ENCODE measurements at regions not wholly inside any gene's neighbourhood (a gene's known extent, or its start where the extent isn't known, plus 50 kb on each side); places are given as distances from the start of the nearest gene placed in this dataset.

- no peak overlapping the region for H3K27ac ChIP-seq (ENCODE audit: control insufficient read depth, insufficient read depth)
- TF ChIP-seq POLR2A (IDR thresholded peaks at IDR 0.05; ENCODE audit: low read depth, low read length), result no peak
- TF ChIP-seq, protein P1, sequence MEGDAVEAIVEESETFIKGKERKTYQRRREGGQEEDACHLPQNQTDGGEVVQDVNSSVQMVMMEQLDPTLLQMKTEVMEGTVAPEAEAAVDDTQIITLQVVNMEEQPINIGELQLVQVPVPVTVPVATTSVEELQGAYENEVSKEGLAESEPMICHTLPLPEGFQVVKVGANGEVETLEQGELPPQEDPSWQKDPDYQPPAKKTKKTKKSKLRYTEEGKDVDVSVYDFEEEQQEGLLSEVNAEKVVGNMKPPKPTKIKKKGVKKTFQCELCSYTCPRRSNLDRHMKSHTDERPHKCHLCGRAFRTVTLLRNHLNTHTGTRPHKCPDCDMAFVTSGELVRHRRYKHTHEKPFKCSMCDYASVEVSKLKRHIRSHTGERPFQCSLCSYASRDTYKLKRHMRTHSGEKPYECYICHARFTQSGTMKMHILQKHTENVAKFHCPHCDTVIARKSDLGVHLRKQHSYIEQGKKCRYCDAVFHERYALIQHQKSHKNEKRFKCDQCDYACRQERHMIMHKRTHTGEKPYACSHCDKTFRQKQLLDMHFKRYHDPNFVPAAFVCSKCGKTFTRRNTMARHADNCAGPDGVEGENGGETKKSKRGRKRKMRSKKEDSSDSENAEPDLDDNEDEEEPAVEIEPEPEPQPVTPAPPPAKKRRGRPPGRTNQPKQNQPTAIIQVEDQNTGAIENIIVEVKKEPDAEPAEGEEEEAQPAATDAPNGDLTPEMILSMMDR (IDR thresholded peaks at IDR 0.05 in 2 of 3, conservative IDR thresholded peaks at IDR 0.05 in 1 of 3; ENCODE audit: control insufficient read depth in 2 of 3, extremely low read depth in 1 of 3, insufficient read depth in 1 of 3, low read depth in 3 of 3, low read length in 3 of 3), result no peak
- TF ChIP-seq CREB1 (IDR thresholded peaks at IDR 0.05; ENCODE audit: low read depth), result no peak
- TF ChIP-seq ZBTB11 (CRISPR knock-in tag; IDR thresholded peaks at IDR 0.05), result no peak
- TF ChIP-seq RB1 (IDR thresholded peaks at IDR 0.05; ENCODE audit: borderline replicate concordance), result no peak
- TF ChIP-seq CREM (IDR thresholded peaks at IDR 0.05; ENCODE audit: low read depth), result no peak
- no peak for TF ChIP-seq SMAD5 (IDR thresholded peaks at IDR 0.05; ENCODE audit: low read depth)
- TF ChIP-seq NR2F1 (conservative IDR thresholded peaks at IDR 0.05), result no peak
- TF ChIP-seq SP1 (IDR thresholded peaks at IDR 0.05; ENCODE audit: low read depth, low read length), result no peak
- TF ChIP-seq SIX5 (IDR thresholded peaks at IDR 0.05; ENCODE audit: low read depth, low read length, severe bottlenecking), result no peak
- no peak for TF ChIP-seq STAT1 (conservative IDR thresholded peaks at IDR 0.05)
- TF ChIP-seq, protein P2, sequence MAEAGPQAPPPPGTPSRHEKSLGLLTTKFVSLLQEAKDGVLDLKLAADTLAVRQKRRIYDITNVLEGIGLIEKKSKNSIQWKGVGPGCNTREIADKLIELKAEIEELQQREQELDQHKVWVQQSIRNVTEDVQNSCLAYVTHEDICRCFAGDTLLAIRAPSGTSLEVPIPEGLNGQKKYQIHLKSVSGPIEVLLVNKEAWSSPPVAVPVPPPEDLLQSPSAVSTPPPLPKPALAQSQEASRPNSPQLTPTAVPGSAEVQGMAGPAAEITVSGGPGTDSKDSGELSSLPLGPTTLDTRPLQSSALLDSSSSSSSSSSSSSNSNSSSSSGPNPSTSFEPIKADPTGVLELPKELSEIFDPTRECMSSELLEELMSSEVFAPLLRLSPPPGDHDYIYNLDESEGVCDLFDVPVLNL (IDR thresholded peaks at IDR 0.05; ENCODE audit: low read depth, low read length), result no peak
- no peak for TF ChIP-seq LARP7 (IDR thresholded peaks at IDR 0.05)
- no peak for TF ChIP-seq CUX1 (IDR thresholded peaks at IDR 0.05; ENCODE audit: insufficient replicate concordance, low read depth, low read length)
- CTCF ChIA-PET, result no interaction called here
- intact Hi-C loops (cut with micrococcal nuclease; ENCODE audit: unreplicated experiment), result no loop called here
- H3K9me3 ChIP-seq (replicated peaks; ENCODE audit: control insufficient read depth, insufficient read depth, low read length), result no peaks in the 10 kb centered on the region
- no TSS peak for BruUV-seq (replicated peaks)
- WGBS (ENCODE audit: insufficient coverage, insufficient replicate concordance, low lambda C conversion rate, missing lambda C conversion rate), result 49% methylated on average over 13 of the region's 13 CpGs
- FAIRE-seq (no peak), DNase-seq (ENCODE audit: low read depth, low spot score) (no peak), ATAC-seq (no peak)
- H2AFZ ChIP-seq (ENCODE audit: control insufficient read depth, low read depth, low read length), result no peak overlapping the region
- H3K9ac ChIP-seq (ENCODE audit: control insufficient read depth, insufficient read depth, low read length), result no peak overlapping the region
- H3K27me3 ChIP-seq (replicated peaks in 1 of 2; ENCODE audit: control insufficient read depth in 2 of 2, insufficient read depth in 2 of 2, low read length in 1 of 2), result peaks cover 0 to 2% of the 10 kb centered on the region in 2 experiments; a peak in 3 of 4 replicates
- RAD21 ChIA-PET (ENCODE audit: unreplicated experiment), result no interaction called here
- in situ Hi-C loops (cut with MboI), result loop anchor here (10.0 kb wide), 1 partner anchor 105 kb away; no protein-coding TSS in a partner anchor
- H3K4me3 ChIP-seq, result no peak overlapping the region
- POLR2A ChIA-PET, result no interaction called here
- no peaks in the 10 kb centered on the region for H4K20me1 ChIP-seq (ENCODE audit: control insufficient read depth, insufficient read depth)
- H3K36me3 ChIP-seq (ENCODE audit: control insufficient read depth in 2 of 2, insufficient read depth in 2 of 2, low read length in 1 of 2), result no peaks in the 10 kb centered on the region
- H3K4me2 ChIP-seq (ENCODE audit: control insufficient read depth, insufficient read depth), result no peak overlapping the region
- H3K4me1 ChIP-seq (ENCODE audit: control insufficient read depth, insufficient read depth, low read length), result no peaks in the 10 kb centered on the region
- SMC1A ChIA-PET (ENCODE audit: uncharacterized antibody, unreplicated experiment), result interaction anchor here (1.3 kb wide), 1 partner anchor 23 kb away, joined by 3 read pairs; no protein-coding TSS in a partner anchor
- H3K79me2 ChIP-seq (ENCODE audit: control insufficient read depth, insufficient read depth, low read length), result no peaks in the 10 kb centered on the region
Observed at GRCh38 chr11:10629411-10630002, 61.0 kb upstream of the LYVE1 start.

All from GM12878 (cell line).